Bronchial epithelial cell (primary cell): ENCODE measurements at regions not wholly inside any gene's neighbourhood (a gene's known extent, or its start where the extent isn't known, plus 50 kb on each side); places are given as distances from the start of the nearest gene placed in this dataset.

Experiments used
- DNase-seq: peaks from one replicate; pipeline ENCODE4 v3.0.0-alpha.2; 2010; ENCODE audit warnings: low read depth
- FAIRE-seq: peaks from 2 replicates; lab custom pipeline; 2011; peaks lifted over from hg19 to GRCh38; lab: Jason Lieb, UNC
- H3K27me3 ChIP-seq: 2 replicates; pipeline ENCODE4 v1.5.1; 2011; ENCODE audit warnings: low read length; ENCODE audit not compliant: control insufficient read depth, insufficient read depth
- H3K36me3 ChIP-seq: 2 replicates; pipeline ENCODE4 v1.5.1; 2011; ENCODE audit warnings: low read length; ENCODE audit not compliant: control insufficient read depth, insufficient read depth
- H3K4me3 ChIP-seq: 2 replicates; pipeline ENCODE4 v1.5.1; 2011; ENCODE audit warnings: mild to moderate bottlenecking, low read depth, low read length, control low read depth
- TF ChIP-seq, protein P1 (sequence below): IDR thresholded peaks from 2 replicates; pipeline ENCODE4 v1.5.1; 2011; ENCODE audit warnings: mild to moderate bottlenecking, moderate library complexity, low read length, control low read depth, inconsistent platforms; ENCODE audit not compliant: insufficient read depth, severe bottlenecking

DNA sequence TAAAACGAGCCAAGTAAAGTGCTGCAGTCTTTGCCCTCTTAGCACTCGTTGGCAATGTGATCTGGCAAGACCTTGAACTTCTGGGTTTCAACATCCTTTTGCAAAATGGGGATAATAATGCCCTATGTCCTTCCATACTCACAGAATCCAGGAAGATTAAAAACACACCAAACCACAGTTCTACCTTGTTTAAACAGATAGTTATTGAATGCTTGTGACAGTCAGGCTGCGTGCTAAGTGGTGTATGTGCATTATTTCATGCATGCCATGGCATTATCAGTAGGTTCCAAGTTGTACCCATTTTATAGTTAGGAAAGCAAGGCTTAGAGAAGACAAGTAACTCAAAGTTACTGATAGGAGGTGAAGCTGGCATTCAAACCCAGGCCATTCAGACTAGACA lies 308.6 kb upstream of the PROX1 start:
- no peaks in the 10 kb centered on the region for H3K27me3 ChIP-seq
- FAIRE-seq (no peak), DNase-seq (no peak)
- no peaks in the 10 kb centered on the region for H3K36me3 ChIP-seq
- H3K4me3 ChIP-seq = no peak overlapping the region
- TF ChIP-seq, protein P1, sequence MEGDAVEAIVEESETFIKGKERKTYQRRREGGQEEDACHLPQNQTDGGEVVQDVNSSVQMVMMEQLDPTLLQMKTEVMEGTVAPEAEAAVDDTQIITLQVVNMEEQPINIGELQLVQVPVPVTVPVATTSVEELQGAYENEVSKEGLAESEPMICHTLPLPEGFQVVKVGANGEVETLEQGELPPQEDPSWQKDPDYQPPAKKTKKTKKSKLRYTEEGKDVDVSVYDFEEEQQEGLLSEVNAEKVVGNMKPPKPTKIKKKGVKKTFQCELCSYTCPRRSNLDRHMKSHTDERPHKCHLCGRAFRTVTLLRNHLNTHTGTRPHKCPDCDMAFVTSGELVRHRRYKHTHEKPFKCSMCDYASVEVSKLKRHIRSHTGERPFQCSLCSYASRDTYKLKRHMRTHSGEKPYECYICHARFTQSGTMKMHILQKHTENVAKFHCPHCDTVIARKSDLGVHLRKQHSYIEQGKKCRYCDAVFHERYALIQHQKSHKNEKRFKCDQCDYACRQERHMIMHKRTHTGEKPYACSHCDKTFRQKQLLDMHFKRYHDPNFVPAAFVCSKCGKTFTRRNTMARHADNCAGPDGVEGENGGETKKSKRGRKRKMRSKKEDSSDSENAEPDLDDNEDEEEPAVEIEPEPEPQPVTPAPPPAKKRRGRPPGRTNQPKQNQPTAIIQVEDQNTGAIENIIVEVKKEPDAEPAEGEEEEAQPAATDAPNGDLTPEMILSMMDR = no peak

DNA sequence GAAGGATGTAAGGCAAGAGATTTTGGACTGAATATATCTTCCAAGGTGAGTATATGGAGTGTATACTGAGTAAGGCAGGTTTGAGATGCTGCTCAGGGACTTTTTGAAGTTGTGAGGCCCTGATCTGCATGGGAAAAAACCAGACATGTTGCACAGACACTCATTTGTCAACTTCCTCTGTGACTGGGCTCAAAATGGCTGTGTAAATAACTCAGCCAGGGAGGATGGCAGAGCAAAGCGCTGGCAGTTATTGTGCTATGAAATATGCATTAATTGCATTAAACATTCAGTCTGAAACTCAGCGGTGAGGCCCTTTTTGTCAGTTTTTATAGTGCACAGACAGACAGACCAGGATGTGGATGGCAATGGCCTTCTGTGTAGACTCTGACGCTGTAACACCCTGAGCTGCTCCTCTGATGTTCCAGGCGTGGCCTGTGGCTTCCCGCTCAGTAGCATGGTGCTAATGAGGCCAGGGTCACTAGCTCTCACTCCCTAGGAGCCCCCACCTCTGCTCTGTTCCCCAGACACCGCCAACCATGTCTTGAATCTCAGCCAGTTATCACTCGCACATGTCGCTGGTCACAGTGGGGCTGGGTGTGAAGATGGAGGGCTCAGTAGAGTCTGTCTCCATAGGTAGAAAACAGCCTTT lies 307.0 kb upstream of the PROX1 start:
- TF ChIP-seq, protein P1 = no peak
- no peak for FAIRE-seq
- Histone ChIP-seq H3K27me3 (no peaks in the 10 kb centered on the region), H3K4me3 (no peak overlapping the region), H3K36me3 (no peaks in the 10 kb centered on the region)
- no peak for DNase-seq

DNA sequence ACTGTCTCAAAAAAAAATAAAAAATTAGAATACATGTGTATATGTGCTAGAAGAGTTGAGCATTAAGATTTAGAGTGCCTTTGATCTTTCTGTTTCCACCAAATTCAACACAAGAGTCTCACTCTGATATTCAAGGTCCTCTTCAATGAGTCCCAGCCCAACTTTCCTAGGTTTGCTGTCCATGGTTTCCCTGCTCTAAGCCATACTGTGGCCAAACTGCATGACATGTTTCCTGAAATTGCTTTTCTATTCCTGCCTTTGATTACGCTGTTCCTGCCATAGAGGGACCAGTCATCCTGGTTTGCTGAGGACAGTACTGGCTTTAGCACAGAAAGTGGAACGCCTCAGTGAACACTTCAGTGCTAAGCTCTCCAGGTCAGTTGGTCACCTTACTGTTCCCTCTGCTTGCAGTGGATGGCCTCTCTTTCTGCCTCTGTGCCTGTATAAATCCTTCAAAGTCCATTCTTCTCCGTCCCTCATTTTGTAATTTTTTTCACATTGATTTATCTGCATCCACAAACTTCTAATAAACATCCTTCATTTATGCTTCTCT lies 305.9 kb upstream of the PROX1 start:
- DNase-seq (no peak), FAIRE-seq (no peak)
- no peaks in the 10 kb centered on the region for H3K27me3 ChIP-seq
- TF ChIP-seq, protein P1 = no peak
- H3K36me3 ChIP-seq = no peaks in the 10 kb centered on the region
- no peak overlapping the region for H3K4me3 ChIP-seq

DNA sequence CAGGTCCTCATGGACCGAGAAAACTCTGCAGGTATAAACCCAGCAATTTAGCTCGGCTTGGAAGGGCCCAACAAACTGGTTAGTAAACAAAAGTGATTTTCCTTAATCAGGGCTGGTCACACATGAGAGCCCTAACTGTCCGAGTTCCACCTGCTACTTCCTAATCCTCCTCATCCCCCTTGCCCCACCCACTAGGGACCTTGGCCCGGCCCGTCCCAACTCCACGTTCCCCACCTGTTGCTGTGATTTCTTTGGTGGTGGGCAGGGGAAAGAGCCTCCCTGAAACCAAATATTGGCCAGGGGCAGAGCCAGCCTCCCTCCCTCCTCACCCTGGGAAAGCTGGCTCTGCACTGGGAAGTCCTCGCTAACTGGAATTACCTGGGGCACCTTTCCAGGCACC lies 304.2 kb upstream of the PROX1 start:
- no peaks in the 10 kb centered on the region for H3K27me3 ChIP-seq
- DNase-seq (no peak), FAIRE-seq (no peak)
- H3K36me3 ChIP-seq = no peaks in the 10 kb centered on the region
- TF ChIP-seq, protein P1 = no peak
- H3K4me3 ChIP-seq = no peak overlapping the region

DNA sequence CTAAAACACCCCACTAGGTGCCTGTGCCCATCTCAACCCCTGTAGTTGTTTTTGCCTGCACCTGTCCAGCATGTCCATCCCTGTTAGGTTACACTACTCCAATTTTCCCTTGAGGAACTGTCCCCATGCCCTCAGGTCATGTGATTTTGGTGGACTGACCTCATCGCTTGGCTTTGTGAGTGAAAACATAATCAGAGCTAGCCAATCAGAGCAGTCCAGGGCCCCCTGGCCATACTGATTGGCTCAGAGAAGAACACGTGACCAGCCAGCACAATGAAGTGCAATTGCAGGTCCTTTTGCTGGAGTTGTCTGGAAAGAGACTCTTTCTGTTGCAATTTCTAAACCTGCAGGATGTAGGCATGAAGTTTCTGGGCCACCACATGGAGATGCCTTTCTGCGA lies 303.3 kb upstream of the PROX1 start:
- no peaks in the 10 kb centered on the region for H3K27me3 ChIP-seq
- no peak for DNase-seq
- no peak overlapping the region for H3K4me3 ChIP-seq
- H3K36me3 ChIP-seq = no peaks in the 10 kb centered on the region
- TF ChIP-seq, protein P1 = no peak
- peak; percentile 47 for FAIRE-seq
